NCI-H2107 treated with DMSO at 0.1 percent for 48 hours (cell line): ENCODE measurements at regions not wholly inside any gene's neighbourhood (a gene's known extent, or its start where the extent isn't known, plus 50 kb on each side); places are given as distances from the start of the nearest gene placed in this dataset.
A peak's percentile ranks its signal among the peaks of the same experiment; 100 is the strongest.
"Not testable (repeated sequence)": the region's sequence is repeated elsewhere in the genome, so short reads cannot be mapped to it uniquely, and the experiment has no call there.

Source experiments
- DNase-seq: peaks from one replicate; lab custom pipeline; 2025; ENCODE audit not compliant: unreplicated experiment; lab: John Stamatoyannopoulos, UW

- no peak for DNase-seq
Measured at GRCh38 chr15:81729340-81729739, 316.5 kb downstream of the MEX3B start.

- no peak for DNase-seq
Measured at GRCh38 chr15:81728726-81729125, 317.1 kb downstream of the MEX3B start.

GRCh38 chr15:81725590-81725989 is 320.2 kb downstream of the MEX3B start:
- DNase-seq: no peak

- no peak for DNase-seq
Measured at GRCh38 chr15:81724536-81724935, 321.3 kb downstream of the MEX3B start.

GRCh38 chr15:81723701-81724100 is 322.1 kb downstream of the MEX3B start:
- no peak for DNase-seq

GRCh38 chr15:81723113-81723651 is 322.6 kb downstream of the MEX3B start:
- no peak for DNase-seq

- DNase-seq: not testable (repeated sequence)
Measured at GRCh38 chr15:81716468-81716867, 329.4 kb downstream of the MEX3B start.

- DNase-seq: no peak
Measured at GRCh38 chr15:81710328-81710727, 335.5 kb downstream of the MEX3B start.

GRCh38 chr15:81706816-81707346 is 332.9 kb upstream of the TMC3 start:
- not testable (repeated sequence) for DNase-seq

- DNase-seq: not testable (repeated sequence)
Measured at GRCh38 chr15:81705727-81706126, 331.7 kb upstream of the TMC3 start.

- DNase-seq: no peak
Measured at GRCh38 chr15:81686021-81686420, 312.0 kb upstream of the TMC3 start.

GRCh38 chr15:81685237-81685636 is 311.2 kb upstream of the TMC3 start:
- DNase-seq: no peak

GRCh38 chr15:81680829-81681228 is 306.8 kb upstream of the TMC3 start:
- DNase-seq: no peak

- no peak for DNase-seq
Measured at GRCh38 chr15:81666839-81667238, 292.8 kb upstream of the TMC3 start.

- no peak for DNase-seq
Measured at GRCh38 chr15:81660976-81661375, 287.0 kb upstream of the TMC3 start.

GRCh38 chr15:81653259-81653658 is 279.2 kb upstream of the TMC3 start:
- DNase-seq: no peak

- DNase-seq: peak; percentile 19
Measured at GRCh38 chr15:81645470-81645869, 271.5 kb upstream of the TMC3 start.

GRCh38 chr15:81643771-81644170 is 269.8 kb upstream of the TMC3 start:
- DNase-seq: no peak

- DNase-seq: no peak
Measured at GRCh38 chr15:81642451-81642990, 268.5 kb upstream of the TMC3 start.

- DNase-seq: not testable (repeated sequence)
Measured at GRCh38 chr15:81636064-81636463, 262.1 kb upstream of the TMC3 start.

- no peak for DNase-seq
Measured at GRCh38 chr15:81633889-81634288, 259.9 kb upstream of the TMC3 start.

- no peak for DNase-seq
Measured at GRCh38 chr15:81625896-81626295, 251.9 kb upstream of the TMC3 start.

GRCh38 chr15:81619002-81619401 is 245.0 kb upstream of the TMC3 start:
- no peak for DNase-seq
